Lung (tissue), 11 donors: ENCODE measurements at regions not wholly inside any gene's neighbourhood (a gene's known extent, or its start where the extent isn't known, plus 50 kb on each side); places are given as distances from the start of the nearest gene placed in this dataset.
"Not testable (repeated sequence)": the region's sequence is repeated elsewhere in the genome, so short reads cannot be mapped to it uniquely, and the experiment has no call there.

ENCODE experiments used
- ATAC-seq: fragments of 200-7000 bp; cut with Tn5 transposase; one replicate; pipeline ENCODE4 v1.9.1; 2020; ENCODE audit warnings: moderate number of reproducible peaks; ENCODE audit not compliant: insufficient read depth, low FRiP score
- DNase-seq, 3 donors: peaks; one replicate each; pipeline ENCODE4 v3.0.0-alpha.2; 2013 to 2017
- H3K27ac ChIP-seq, 2 donors: one replicate each; pipeline ENCODE4 v1.5.1; 2013; ENCODE audit warnings: mild to moderate bottlenecking in 2 of 2, moderate library complexity in 2 of 2, control low read depth in 1 of 2, inconsistent platforms in 1 of 2, low read depth in 1 of 2, low read length in 1 of 2
- H3K27me3 ChIP-seq, 3 donors: one replicate each; pipeline ENCODE4 v1.5.1; 2013; ENCODE audit warnings: low read length in 2 of 3; ENCODE audit not compliant: control insufficient read depth in 3 of 3, insufficient read depth in 3 of 3
- H3K36me3 ChIP-seq, 4 donors: one replicate each; pipeline ENCODE4 v1.5.1; 2013; ENCODE audit warnings: low read length in 4 of 4, mild to moderate bottlenecking in 1 of 4, moderate library complexity in 1 of 4; ENCODE audit not compliant: control insufficient read depth in 4 of 4, insufficient read depth in 4 of 4
- H3K4me1 ChIP-seq, 5 donors: one replicate each; pipeline ENCODE4 v1.5.1; 2013; ENCODE audit warnings: low read length in 5 of 5, mild to moderate bottlenecking in 2 of 5, moderate library complexity in 1 of 5; ENCODE audit not compliant: control insufficient read depth in 5 of 5, insufficient read depth in 5 of 5
- H3K4me3 ChIP-seq: one replicate; pipeline ENCODE4 v1.5.1; 2013; ENCODE audit warnings: mild to moderate bottlenecking, control low read depth, moderate library complexity
- H3K9ac ChIP-seq, 2 donors: one replicate each; pipeline ENCODE4 v1.5.1; 2013; ENCODE audit warnings: low read length in 2 of 2, control low read depth in 1 of 2; ENCODE audit not compliant: insufficient read depth in 1 of 2
- H3K9me3 ChIP-seq, 4 donors: one replicate each; pipeline ENCODE4 v1.5.1; 2013; ENCODE audit warnings: low read length in 3 of 4, mild to moderate bottlenecking in 1 of 4, moderate library complexity in 1 of 4; ENCODE audit not compliant: control insufficient read depth in 4 of 4, insufficient read depth in 3 of 4
- WGBS, 2 donors: extraction: QIAGEN DNeasy Blood & Tissue Kit; methylation state at CpG; one replicate each; pipeline ENCODE4 v1.1.7; 2013; 5-methylcytosine and 5-hydroxymethylcytosine counted together
- TF ChIP-seq, protein P1 (sequence below): IDR thresholded peaks from 2 replicates; pipeline ENCODE4 v1.5.1; 2012; ENCODE audit warnings: mild to moderate bottlenecking; ENCODE audit errors: control extremely low read depth, extremely low read depth
- donor health status: control.
- donor health status: control.
- donor health status: Bipolar disorder and iron deficiency.
- donor health status: healthy.
- donor health status: DM: yes; HTN: yes; CAD: no.

DNA sequence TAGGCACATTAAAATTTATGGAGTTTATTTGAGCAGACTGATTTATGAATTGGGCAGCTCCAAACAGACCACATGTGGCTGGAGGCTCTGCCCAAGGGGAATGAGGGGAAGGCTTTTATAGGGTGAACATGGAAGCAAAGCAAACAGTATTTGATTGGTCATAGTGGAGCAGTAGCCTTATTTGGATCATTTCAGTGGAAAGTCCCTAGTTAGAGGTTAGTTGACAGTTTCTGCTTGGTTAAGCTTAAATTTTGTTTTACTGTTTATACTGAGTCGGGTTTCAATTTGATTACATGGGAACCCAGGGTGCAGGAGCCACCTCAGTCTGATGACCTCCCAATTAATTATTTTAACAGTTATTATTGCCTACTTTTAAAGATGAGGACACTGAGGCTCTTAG is 140.5 kb downstream of the NDFIP2 start:
- H3K27me3 ChIP-seq, result no peaks in the 10 kb centered on the region
- TF ChIP-seq, protein P1, sequence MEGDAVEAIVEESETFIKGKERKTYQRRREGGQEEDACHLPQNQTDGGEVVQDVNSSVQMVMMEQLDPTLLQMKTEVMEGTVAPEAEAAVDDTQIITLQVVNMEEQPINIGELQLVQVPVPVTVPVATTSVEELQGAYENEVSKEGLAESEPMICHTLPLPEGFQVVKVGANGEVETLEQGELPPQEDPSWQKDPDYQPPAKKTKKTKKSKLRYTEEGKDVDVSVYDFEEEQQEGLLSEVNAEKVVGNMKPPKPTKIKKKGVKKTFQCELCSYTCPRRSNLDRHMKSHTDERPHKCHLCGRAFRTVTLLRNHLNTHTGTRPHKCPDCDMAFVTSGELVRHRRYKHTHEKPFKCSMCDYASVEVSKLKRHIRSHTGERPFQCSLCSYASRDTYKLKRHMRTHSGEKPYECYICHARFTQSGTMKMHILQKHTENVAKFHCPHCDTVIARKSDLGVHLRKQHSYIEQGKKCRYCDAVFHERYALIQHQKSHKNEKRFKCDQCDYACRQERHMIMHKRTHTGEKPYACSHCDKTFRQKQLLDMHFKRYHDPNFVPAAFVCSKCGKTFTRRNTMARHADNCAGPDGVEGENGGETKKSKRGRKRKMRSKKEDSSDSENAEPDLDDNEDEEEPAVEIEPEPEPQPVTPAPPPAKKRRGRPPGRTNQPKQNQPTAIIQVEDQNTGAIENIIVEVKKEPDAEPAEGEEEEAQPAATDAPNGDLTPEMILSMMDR, result no peak
- H3K9me3 ChIP-seq, result peaks cover 0 to 2% (median 0%) of the 10 kb centered on the region in 4 donors
- no peaks in the 10 kb centered on the region for H3K4me1 ChIP-seq
- no peak overlapping the region for H3K9ac ChIP-seq
- DNase-seq (no peak), ATAC-seq (no peak)
- no peaks in the 10 kb centered on the region for H3K36me3 ChIP-seq
- no peak overlapping the region for H3K4me3 ChIP-seq
- 69 to 74% methylated on average over 1 of the region's 1 CpG for whole genome bisulfite sequencing, 2 donors
- H3K27ac ChIP-seq, result no peak overlapping the region

DNA sequence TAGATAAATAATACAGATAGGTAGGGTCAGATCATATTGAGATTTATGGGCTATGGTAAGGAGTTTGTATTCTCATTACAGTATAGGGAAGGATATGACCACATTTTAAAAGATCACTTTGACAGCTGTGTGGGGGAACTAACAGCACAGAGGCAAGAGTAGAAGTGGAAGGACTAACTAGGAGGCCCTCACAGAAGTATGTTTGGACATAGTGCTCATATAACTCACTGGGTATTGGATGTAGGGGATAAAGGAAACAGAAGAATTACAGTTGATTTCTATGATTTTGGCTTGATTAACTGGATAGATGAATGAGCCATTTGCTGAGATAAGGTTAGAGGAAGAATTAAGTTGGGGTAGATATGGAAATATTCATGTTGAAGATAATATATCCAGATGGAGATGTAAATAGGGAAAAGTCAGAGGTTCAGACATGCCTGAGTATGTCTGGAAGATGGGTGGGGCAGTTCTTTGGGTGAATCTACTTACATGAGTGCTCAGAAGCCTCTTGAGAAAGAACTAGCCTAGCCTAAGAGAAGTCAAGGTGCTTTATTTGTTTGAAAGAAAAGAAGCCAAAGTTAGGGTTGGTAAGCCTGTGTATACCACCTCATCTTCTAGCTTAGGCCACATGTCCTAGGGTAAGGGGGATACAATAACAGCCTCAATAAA is 133.4 kb downstream of the NDFIP2 start:
- Histone ChIP-seq H3K4me3 (no peak overlapping the region), H3K4me1 (no peaks in the 10 kb centered on the region), H3K27ac (no peak overlapping the region), H3K27me3 (no peaks in the 10 kb centered on the region), H3K9ac (no peak overlapping the region), H3K36me3 (no peaks in the 10 kb centered on the region), H3K9me3 (peaks cover 0 to 2% (median under 1%) of the 10 kb centered on the region in 4 donors)
- no peak for DNase-seq
- ATAC-seq, result no peak
- TF ChIP-seq, protein P1, result no peak

DNA sequence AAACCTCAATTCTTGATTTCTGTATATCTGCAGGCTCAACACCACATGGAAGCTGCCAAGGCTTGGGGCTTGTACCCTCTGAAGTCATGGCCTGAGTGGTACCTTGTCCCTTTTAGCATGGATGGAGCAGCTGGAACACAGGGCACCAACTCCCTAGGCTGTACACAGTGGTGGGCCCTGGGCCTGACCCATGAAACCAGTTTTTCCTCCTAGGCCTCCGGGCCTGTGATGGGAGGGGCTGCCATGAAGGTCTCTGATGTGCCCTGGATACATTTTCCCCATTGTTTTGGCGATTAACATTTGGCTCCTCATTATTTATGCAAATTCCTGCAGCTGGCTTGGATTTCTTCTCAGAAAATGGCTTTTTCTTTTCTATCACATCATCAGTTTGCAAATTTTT is 131.6 kb downstream of the NDFIP2 start:
- no peak overlapping the region for H3K4me3 ChIP-seq
- TF ChIP-seq, protein P1, result no peak
- 83 to 84% methylated on average over 2 of the region's 2 CpGs for WGBS, 2 donors
- no peak for DNase-seq
- no peak for ATAC-seq
- no peaks in the 10 kb centered on the region for H3K27me3 ChIP-seq
- peaks cover 0 to 2% (median under 1%) of the 10 kb centered on the region in 4 donors for H3K9me3 ChIP-seq
- H3K36me3 ChIP-seq, result no peaks in the 10 kb centered on the region
- H3K9ac ChIP-seq, result no peak overlapping the region
- H3K27ac ChIP-seq, result no peak overlapping the region
- H3K4me1 ChIP-seq, result no peaks in the 10 kb centered on the region

DNA sequence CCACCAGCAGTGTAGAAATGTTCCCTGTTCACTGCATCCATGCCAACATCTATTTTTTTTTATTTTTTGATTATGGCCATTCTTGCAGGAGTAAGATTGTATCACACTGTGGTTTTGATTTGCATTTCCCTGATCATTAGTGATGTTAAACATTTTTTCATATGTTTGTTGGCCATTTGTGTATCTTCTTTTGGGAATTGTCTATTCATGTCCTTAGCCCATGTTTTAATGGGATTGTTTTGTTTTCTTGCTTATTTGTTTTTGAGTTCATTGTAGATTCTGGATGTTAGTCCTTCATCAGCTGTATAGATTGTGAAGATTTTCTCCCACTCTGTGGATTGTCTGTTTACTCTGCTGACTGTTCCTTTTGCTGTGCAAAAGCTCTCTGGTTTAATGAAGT is 126.9 kb downstream of the NDFIP2 start:
- H3K9me3 ChIP-seq, ATAC-seq, DNase-seq, H3K9ac ChIP-seq, H3K27ac ChIP-seq, H3K27me3 ChIP-seq, H3K4me1 ChIP-seq, H3K4me3 ChIP-seq, H3K36me3 ChIP-seq: not testable (repeated sequence)
